CD4-positive, alpha-beta T cell treated with Interleukin-4 for 1 hour (primary cell): ENCODE measurements at regions not wholly inside any gene's neighbourhood (a gene's known extent, or its start where the extent isn't known, plus 50 kb on each side); places are given as distances from the start of the nearest gene placed in this dataset.
"Not testable (repeated sequence)": the region's sequence is repeated elsewhere in the genome, so short reads cannot be mapped to it uniquely, and the experiment has no call there.

Experiments
- DNase-seq, 2 donors: peaks; one replicate each; pipeline ENCODE4 v3.0.0-alpha.2; 2020 to 2022

DNA sequence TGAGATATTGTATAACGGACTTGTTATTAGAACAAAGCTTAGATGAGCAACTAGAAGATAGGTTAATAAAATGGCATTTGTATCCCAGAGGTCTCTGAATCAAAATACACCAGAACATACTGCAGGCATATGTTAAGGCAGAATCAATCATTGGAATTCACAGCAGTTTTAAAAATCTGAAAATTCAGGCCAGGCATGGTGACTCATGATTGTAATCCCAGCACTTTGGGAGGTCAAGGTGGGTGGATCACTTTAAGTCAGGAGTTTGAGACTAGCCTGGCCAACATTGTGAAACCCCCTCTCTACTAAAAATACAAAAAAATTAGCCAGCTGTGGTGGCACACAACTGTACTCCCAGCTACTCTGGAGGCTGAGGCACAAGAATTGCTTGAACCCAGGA lies 405.2 kb downstream of the ZEB2 start:
- DNase-seq = no peak

DNA sequence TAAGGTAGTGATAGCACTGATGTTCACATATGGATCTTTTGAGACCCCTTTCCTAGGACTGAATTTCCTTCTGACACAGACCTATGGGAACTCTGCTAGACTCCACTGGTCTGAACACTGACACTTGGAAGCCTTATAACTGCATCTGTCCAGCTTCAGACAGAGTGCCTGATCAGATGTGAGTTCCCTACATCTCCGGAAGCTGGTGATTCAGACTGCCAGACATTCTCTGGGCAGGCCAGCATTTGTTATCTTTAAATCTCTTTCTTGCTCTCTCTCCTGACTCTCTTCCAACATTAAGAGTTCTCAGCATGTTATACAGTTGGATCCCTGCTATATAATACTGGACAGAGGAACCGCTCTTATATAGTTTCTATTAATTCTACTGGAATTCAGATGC lies 408.5 kb downstream of the ZEB2 start:
- DNase-seq = no peak

GRCh38 chr2:144106104-144106503 lies 413.8 kb downstream of the ZEB2 start:
- not testable (repeated sequence) for DNase-seq

DNA sequence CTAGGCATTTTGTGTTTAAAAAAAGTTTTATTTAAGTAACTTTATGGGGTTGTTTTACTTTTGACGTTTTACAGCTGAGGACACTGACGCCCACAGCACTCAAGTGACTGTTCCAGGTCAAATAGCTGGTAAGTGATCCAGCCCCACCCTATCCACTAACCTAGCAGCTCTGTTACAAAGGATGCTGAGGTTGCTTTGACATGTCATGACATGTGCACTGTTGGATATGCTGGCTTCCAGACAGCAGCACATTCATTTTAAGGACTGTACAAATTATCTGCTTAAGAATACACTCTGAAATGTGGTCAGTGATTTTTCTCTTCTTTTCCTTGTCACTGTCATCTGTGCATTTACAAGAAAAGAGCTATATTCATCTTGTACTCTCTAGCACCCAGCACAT lies 417.5 kb downstream of the ZEB2 start:
- DNase-seq = no peak

- no peak for DNase-seq
These were observed 420.0 kb downstream of the ZEB2 start for GRCh38 chr2:144099780-144100377.

DNA sequence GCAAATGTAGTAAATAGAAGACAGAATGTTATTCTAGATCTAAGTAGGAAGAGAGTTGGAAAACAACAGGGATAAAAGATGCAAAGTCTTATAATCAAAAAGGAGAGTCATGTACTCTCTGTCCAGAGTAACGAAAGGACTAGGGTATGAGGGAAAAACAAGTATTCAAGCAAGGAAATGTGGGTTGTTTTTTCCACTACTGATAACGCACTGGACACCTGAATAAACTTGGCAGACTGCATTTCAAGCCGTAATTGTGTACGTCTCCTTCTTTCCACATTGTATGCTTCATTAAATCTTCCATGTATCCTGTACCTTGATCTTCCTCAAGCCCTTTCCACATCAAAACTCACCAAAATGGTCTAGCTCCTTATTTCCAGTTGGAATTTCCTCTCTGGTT lies 420.6 kb downstream of the ZEB2 start:
- DNase-seq = no peak

- no peak for DNase-seq
These were observed 422.3 kb downstream of the ZEB2 start for GRCh38 chr2:144097440-144098225.

- DNase-seq = no peak
These were observed 423.4 kb downstream of the ZEB2 start for GRCh38 chr2:144096531-144096930.

DNA sequence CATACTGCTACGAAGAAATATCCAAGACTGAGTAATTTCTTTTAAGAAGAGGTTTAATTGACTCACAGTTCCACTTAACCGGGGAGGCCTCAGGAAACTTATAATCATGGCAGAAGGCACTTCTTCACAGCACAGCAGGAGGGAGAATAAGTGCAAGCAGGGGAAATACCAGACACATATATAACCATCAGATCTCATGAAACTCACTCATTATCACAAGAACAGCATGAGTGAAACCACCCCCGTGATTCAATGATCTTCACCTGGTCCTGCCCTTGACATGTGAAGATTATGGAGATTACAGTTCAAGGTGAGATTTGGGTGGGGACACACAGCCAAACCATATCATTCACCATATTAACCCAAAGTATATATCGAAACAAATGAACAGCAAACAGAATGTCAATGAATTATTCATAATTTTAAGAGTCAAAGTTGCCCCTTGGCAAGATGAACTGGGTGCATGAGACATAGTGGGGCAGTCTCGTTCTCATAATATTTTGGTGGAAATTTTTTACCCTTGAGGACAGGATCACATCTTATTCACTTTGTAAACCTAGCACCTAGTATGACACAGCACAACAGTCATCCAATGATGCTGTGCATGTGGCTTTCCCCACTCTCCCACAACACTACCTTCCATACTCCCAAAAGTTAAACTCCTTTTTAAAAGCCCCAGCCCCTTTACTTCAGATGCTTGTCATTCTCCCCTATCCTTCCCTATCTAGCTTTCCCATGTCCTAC lies 425.3 kb downstream of the ZEB2 start:
- DNase-seq = no peak

DNA sequence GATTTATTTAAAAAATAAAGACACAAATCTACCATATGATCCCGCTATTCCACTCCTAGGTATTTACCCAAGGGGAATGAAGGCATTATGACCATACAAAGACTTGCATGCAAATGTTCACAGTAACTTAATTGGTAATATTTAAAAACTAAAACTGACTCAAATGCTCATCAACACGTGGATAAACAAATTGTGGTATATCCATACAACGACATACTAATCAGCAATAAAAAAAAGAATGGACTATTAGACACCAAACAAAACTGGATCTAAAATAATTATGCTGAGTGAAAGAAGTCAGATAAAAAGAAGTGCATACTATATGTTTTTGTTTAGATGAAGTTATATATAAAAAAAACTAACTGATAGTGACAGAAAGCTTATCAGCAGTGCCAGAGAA lies 428.3 kb downstream of the ZEB2 start:
- no peak for DNase-seq

- DNase-seq = no peak
These were observed 431.1 kb downstream of the ZEB2 start for GRCh38 chr2:144088863-144089262.

DNA sequence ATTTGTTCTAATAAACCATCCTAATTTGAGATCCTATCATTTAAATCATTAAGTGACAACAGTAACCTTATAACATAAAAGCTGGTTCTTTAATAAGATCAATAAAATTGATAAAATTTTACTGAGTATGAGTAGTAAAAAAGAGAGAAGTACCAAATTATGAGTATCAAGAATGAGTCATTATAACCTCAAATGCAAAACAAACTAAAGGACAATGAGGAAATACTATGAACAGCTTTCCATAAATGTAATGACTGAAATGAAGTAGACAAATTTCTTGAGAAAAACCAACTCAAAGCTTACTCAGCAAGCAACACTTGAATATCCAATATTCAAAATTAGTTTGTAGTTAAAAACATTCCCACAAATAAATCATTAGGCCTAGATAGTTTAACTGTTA lies 433.0 kb downstream of the ZEB2 start:
- DNase-seq = no peak

DNA sequence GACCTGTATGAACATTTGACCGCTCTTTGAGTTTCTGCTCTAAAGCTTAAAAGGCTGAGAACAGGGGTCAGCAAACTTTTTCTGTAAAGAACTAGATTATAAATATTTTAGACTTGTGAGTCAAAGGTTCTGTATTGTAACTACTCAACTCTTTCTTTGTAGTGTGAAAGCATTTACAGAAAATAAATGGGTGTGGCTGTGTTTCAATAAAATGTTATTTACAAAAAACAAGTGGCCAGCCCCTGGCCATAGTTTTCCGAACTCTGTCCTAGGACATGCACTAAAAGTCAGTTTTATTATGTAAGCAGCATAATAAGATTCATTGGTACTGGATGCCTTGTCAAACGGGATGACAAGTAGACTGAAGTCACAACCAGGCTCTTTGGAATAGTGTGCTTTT lies 434.9 kb downstream of the ZEB2 start:
- DNase-seq = no peak

- no peak for DNase-seq
These were observed 435.7 kb downstream of the ZEB2 start for GRCh38 chr2:144084114-144084661.

- no peak for DNase-seq
These were observed 436.7 kb downstream of the ZEB2 start for GRCh38 chr2:144083211-144083610.

GRCh38 chr2:144082777-144083176 lies 437.1 kb downstream of the ZEB2 start:
- DNase-seq = no peak

GRCh38 chr2:144082327-144082726 lies 437.6 kb downstream of the ZEB2 start:
- no peak for DNase-seq

DNA sequence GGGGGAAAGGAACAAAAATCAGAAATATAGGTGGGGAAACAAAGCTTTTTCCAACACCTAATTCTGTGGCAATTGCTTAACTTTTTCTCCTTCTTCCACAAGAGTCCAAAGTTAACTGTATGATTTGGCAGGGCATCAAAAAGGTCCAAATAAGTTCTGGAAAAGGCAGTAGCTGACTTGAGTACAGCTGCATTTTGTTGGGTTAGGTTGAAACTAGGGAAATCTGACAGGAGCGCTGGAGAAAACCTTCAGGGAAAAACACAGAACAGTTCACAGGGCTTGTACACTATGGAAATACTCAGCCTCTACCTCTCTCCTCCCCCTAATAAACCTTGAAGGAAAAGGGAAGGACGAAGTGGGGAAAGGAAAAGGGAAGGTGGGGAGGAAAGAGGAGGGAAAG lies 438.6 kb downstream of the ZEB2 start:
- DNase-seq = no peak

- DNase-seq = no peak
These were observed 440.1 kb downstream of the ZEB2 start for GRCh38 chr2:144079803-144080202.

- no peak for DNase-seq
These were observed 440.9 kb downstream of the ZEB2 start for GRCh38 chr2:144078802-144079724.

- no peak for DNase-seq
These were observed 441.8 kb downstream of the ZEB2 start for GRCh38 chr2:144078106-144078505.

DNA sequence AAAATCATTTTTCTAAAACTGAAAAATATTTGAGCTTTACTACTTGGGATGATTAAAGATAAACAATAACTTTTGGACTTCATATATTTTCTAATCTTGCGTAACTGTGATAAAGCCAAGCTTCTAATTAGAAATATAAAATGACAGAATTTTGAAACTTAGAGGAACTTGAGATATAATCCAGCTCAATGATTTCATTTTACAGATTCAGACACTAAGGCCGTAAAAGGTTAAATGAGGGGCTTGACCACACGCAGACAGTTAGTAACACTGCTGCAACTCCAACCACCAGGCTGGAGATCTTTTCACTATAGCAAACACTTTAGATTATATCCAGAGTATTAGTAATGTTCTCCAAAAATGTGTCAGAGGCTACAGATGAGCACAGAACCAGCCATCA lies 445.5 kb downstream of the ZEB2 start:
- no peak for DNase-seq

- no peak for DNase-seq
These were observed 448.5 kb downstream of the ZEB2 start for GRCh38 chr2:144071461-144071860.
